WTC11 (cell line): ENCODE measurements at regions not wholly inside any gene's neighbourhood (a gene's known extent, or its start where the extent isn't known, plus 50 kb on each side); places are given as distances from the start of the nearest gene placed in this dataset.

Experiments used
- ATAC-seq: fragments of 200-7000 bp; cut with Tn5 transposase; 2 replicates; pipeline ENCODE4 v1.10.0; 2021; ENCODE audit warnings: mild to moderate bottlenecking, moderate library complexity
- CTCF ChIA-PET: fragments of 300-600 bp; sonication (Branson Sonifier 250); formaldehyde crosslinking; loops from one replicate; lab custom pipeline; 2021; ENCODE audit warnings: antibody characterized with exemption; lab: Charles Lee
- POLR2A ChIA-PET: fragments of 350-600 bp; sonication (Branson Sonifier 250); formaldehyde crosslinking; loops from one replicate; lab custom pipeline; 2021; ENCODE audit warnings: antibody characterized with exemption; lab: Charles Lee
- DNase-seq: peaks from one replicate; pipeline ENCODE4 v3.0.0; 2021; ENCODE audit warnings: low spot score
- H3K27ac Mint-ChIP-seq: 2 replicates; pipeline ENCODE4 v1.8.0; 2021; ENCODE audit warnings: mixed read lengths
- H3K27me3 Mint-ChIP-seq: 2 replicates; pipeline ENCODE4 v1.8.0; 2021; ENCODE audit warnings: low read depth, mild to moderate bottlenecking, moderate library complexity, mixed read lengths
- H3K36me3 Mint-ChIP-seq: 2 replicates; pipeline ENCODE4 v1.8.0; 2021; ENCODE audit warnings: mixed read lengths
- H3K4me1 Mint-ChIP-seq: 2 replicates; pipeline ENCODE4 v1.8.0; 2022; ENCODE audit warnings: mixed read lengths
- H3K4me3 Mint-ChIP-seq: 2 replicates; pipeline ENCODE4 v1.8.0; 2021; ENCODE audit warnings: mild to moderate bottlenecking, moderate library complexity, mixed read lengths
- H3K9me3 Mint-ChIP-seq: 2 replicates; pipeline ENCODE4 v1.8.0; 2021; ENCODE audit warnings: mixed read lengths
- ATF2 ChIP-seq: sonication (generic); formaldehyde crosslinking; IDR thresholded peaks from 2 replicates; pipeline ENCODE4 v1.8.1; 2022; ENCODE audit warnings: low read depth, missing genetic modification reagents, borderline replicate concordance
- ATF3 ChIP-seq: sonication (generic); formaldehyde crosslinking; conservative IDR thresholded peaks from 2 replicates; pipeline ENCODE4 v1.8.1; 2022; ENCODE audit warnings: mild to moderate bottlenecking, missing genetic modification reagents
- E2F1 ChIP-seq: sonication (generic); formaldehyde crosslinking; IDR thresholded peaks from 2 replicates; pipeline ENCODE4 v1.8.0; 2022; ENCODE audit warnings: mild to moderate bottlenecking, missing genetic modification reagents
- JUN ChIP-seq: sonication (generic); formaldehyde crosslinking; IDR thresholded peaks from 2 replicates; pipeline ENCODE4 v1.8.0; 2023; ENCODE audit warnings: mild to moderate bottlenecking, missing genetic modification reagents
- MAX ChIP-seq: sonication (generic); formaldehyde crosslinking; IDR thresholded peaks from 2 replicates; pipeline ENCODE4 v1.8.0; 2022; ENCODE audit warnings: mild to moderate bottlenecking, missing genetic modification reagents
- MYBL2 ChIP-seq: sonication (generic); formaldehyde crosslinking; IDR thresholded peaks from 2 replicates; pipeline ENCODE4 v1.8.1; 2023; ENCODE audit warnings: mild to moderate bottlenecking, moderate library complexity, missing genetic modification reagents
- SMAD3 ChIP-seq: sonication (generic); formaldehyde crosslinking; IDR thresholded peaks from 2 replicates; pipeline ENCODE4 v1.8.0; 2022; ENCODE audit warnings: missing genetic modification reagents, mild to moderate bottlenecking, borderline replicate concordance
- STAT6 ChIP-seq: sonication (generic); formaldehyde crosslinking; conservative IDR thresholded peaks from 2 replicates; pipeline ENCODE4 v1.8.1; 2023; ENCODE audit warnings: mild to moderate bottlenecking, low read depth, missing genetic modification reagents, moderate library complexity
- ZBTB21 ChIP-seq: sonication (generic); formaldehyde crosslinking; IDR thresholded peaks from 2 replicates; pipeline ENCODE4 v1.8.1; 2023; ENCODE audit warnings: mild to moderate bottlenecking, missing genetic modification reagents, borderline replicate concordance
- ZNF121 ChIP-seq: sonication (generic); formaldehyde crosslinking; IDR thresholded peaks from 2 replicates; pipeline ENCODE4 v1.8.0; 2023; ENCODE audit warnings: missing genetic modification reagents
- ZNF232 ChIP-seq: sonication (generic); formaldehyde crosslinking; IDR thresholded peaks from 2 replicates; pipeline ENCODE4 v1.8.0; 2022; ENCODE audit warnings: mild to moderate bottlenecking, missing genetic modification reagents
- ZNF416 ChIP-seq: fragments of 250-450 bp; sonication (Bioruptor Pico); IDR thresholded peaks from 2 replicates; pipeline ENCODE4 v1.9.0; 2021; ENCODE audit warnings: mild to moderate bottlenecking, inconsistent platforms
- ZNF423 ChIP-seq: fragments of 250-450 bp; sonication (Bioruptor Pico); IDR thresholded peaks from 2 replicates; pipeline ENCODE4 v2.1.2; 2022; ENCODE audit warnings: mild to moderate bottlenecking, moderate library complexity
- ZNF425 ChIP-seq: fragments of 250-450 bp; sonication (Bioruptor Pico); conservative IDR thresholded peaks from 2 replicates; pipeline ENCODE4 v1.9.0; 2021; ENCODE audit warnings: mild to moderate bottlenecking

- TF ChIP-seq STAT6 (CRISPR knock-in tag): no peak
- TF ChIP-seq ZNF416 (CRISPR knock-in tag): no peak
- TF ChIP-seq ZBTB21 (CRISPR knock-in tag): no peak
- no peak for TF ChIP-seq ATF2
- no peak for TF ChIP-seq JUN
- no peak for TF ChIP-seq SMAD3 (CRISPR knock-in tag)
- TF ChIP-seq ATF3 (CRISPR knock-in tag): no peak
- TF ChIP-seq ZNF232: no peak
- no peak for TF ChIP-seq MYBL2 (CRISPR knock-in tag)
Measured at GRCh38 chr2:10508038-10508437, 59.9 kb upstream of the ODC1 start (continued).

GRCh38 chr2:10507106-10507505 lies 59.0 kb upstream of the ODC1 start:
- Mint-ChIP-seq H3K4me1 (no peaks in the 10 kb centered on the region), H3K9me3 (no peaks in the 10 kb centered on the region), H3K27me3 (peaks cover 3% of the 10 kb centered on the region; the same call in 1 of the 2 replicates), H3K27ac (no peak overlapping the region), H3K36me3 (no peaks in the 10 kb centered on the region), H3K4me3 (no peak overlapping the region)
- ChIA-PET POLR2A (interaction anchor here (0.7 kb wide), 1 partner anchor 58 kb away, joined by 3 read pairs; the partner anchor contains the start of gene ODC1), CTCF (interaction anchor here (0.9 to 1.9 kb wide), 2 partner anchors 13 to 16 kb away, joined by 4 to 10 read pairs; no protein-coding TSS in a partner anchor)
- TF ChIP-seq MAX (CRISPR knock-in tag): no peak
- TF ChIP-seq ZNF121 (CRISPR knock-in tag): no peak
- ATAC-seq (no peak; the same call in 1 of the 2 replicates), DNase-seq (no peak)

GRCh38 chr2:10504994-10505820 lies 57.1 kb upstream of the ODC1 start:
- ChIA-PET POLR2A (no interaction called here), CTCF (interaction anchor here (1.4 kb wide), 1 partner anchor 38 kb away, joined by 5 read pairs; no protein-coding TSS in a partner anchor)
- no peaks in the 10 kb centered on the region for H3K36me3 Mint-ChIP-seq
- no peak overlapping the region for H3K27ac Mint-ChIP-seq
- no peak for ATAC-seq
- H3K4me3 Mint-ChIP-seq: no peak overlapping the region
- TF ChIP-seq ZNF425 (no peak), E2F1 (CRISPR knock-in tag) (no peak), ZNF423 (CRISPR knock-in tag) (peak; percentile 67; the same call in 1 of the 2 replicates)
- H3K4me1 Mint-ChIP-seq: no peaks in the 10 kb centered on the region
- peaks cover 3% of the 10 kb centered on the region; the same call in 1 of the 2 replicates for H3K27me3 Mint-ChIP-seq
- DNase-seq: no peak
- H3K9me3 Mint-ChIP-seq: no peaks in the 10 kb centered on the region
